Panc1 (cell line): ENCODE measurements at regions not wholly inside any gene's neighbourhood (a gene's known extent, or its start where the extent isn't known, plus 50 kb on each side); places are given as distances from the start of the nearest gene placed in this dataset.

Experiments
- POLR2AphosphoS5 ChIP-seq: IDR thresholded peaks from 2 replicates; pipeline ENCODE4 v1.6.1; 2012; ENCODE audit warnings: mild to moderate bottlenecking, low read depth, low read length, moderate library complexity
- TF ChIP-seq, protein P1 (sequence below): fragments of 450-650 bp; IDR thresholded peaks from 2 replicates; pipeline ENCODE4 v1.5.1; 2017; ENCODE audit warnings: mild to moderate bottlenecking
- TF ChIP-seq, protein P2 (sequence below), 2 experiments: IDR thresholded peaks; 2 replicates each; pipeline ENCODE4 v1.6.1; 2011 to 2012; ENCODE audit warnings: low read depth in 2 of 2, control low read depth in 1 of 2, low read length in 1 of 2, mild to moderate bottlenecking in 1 of 2, moderate library complexity in 1 of 2; ENCODE audit not compliant: insufficient read depth in 1 of 2

DNA sequence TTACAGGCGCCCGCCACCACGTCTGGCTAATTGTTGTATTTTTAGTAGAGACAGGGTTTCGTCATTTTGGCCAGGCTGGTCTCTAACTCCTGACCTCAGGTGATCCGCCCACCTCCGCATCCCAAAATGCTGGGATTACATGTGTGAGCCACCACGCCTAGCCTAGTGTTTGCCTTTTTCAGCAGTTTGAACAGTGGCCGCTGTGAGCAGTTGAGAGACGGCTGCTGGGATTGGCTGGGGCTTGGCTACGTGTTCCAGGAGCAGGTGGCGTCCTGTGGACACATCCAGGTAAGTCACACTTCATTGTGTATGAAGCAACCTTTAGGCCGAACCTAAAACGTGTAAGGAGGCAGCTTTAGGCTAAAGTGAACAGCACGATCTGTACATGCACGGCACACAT lies 231.8 kb upstream of the PITRM1 start:
- TF ChIP-seq, protein P1, sequence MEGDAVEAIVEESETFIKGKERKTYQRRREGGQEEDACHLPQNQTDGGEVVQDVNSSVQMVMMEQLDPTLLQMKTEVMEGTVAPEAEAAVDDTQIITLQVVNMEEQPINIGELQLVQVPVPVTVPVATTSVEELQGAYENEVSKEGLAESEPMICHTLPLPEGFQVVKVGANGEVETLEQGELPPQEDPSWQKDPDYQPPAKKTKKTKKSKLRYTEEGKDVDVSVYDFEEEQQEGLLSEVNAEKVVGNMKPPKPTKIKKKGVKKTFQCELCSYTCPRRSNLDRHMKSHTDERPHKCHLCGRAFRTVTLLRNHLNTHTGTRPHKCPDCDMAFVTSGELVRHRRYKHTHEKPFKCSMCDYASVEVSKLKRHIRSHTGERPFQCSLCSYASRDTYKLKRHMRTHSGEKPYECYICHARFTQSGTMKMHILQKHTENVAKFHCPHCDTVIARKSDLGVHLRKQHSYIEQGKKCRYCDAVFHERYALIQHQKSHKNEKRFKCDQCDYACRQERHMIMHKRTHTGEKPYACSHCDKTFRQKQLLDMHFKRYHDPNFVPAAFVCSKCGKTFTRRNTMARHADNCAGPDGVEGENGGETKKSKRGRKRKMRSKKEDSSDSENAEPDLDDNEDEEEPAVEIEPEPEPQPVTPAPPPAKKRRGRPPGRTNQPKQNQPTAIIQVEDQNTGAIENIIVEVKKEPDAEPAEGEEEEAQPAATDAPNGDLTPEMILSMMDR: no peak
- TF ChIP-seq POLR2AphosphoS5: no peak
- TF ChIP-seq, protein P2, sequence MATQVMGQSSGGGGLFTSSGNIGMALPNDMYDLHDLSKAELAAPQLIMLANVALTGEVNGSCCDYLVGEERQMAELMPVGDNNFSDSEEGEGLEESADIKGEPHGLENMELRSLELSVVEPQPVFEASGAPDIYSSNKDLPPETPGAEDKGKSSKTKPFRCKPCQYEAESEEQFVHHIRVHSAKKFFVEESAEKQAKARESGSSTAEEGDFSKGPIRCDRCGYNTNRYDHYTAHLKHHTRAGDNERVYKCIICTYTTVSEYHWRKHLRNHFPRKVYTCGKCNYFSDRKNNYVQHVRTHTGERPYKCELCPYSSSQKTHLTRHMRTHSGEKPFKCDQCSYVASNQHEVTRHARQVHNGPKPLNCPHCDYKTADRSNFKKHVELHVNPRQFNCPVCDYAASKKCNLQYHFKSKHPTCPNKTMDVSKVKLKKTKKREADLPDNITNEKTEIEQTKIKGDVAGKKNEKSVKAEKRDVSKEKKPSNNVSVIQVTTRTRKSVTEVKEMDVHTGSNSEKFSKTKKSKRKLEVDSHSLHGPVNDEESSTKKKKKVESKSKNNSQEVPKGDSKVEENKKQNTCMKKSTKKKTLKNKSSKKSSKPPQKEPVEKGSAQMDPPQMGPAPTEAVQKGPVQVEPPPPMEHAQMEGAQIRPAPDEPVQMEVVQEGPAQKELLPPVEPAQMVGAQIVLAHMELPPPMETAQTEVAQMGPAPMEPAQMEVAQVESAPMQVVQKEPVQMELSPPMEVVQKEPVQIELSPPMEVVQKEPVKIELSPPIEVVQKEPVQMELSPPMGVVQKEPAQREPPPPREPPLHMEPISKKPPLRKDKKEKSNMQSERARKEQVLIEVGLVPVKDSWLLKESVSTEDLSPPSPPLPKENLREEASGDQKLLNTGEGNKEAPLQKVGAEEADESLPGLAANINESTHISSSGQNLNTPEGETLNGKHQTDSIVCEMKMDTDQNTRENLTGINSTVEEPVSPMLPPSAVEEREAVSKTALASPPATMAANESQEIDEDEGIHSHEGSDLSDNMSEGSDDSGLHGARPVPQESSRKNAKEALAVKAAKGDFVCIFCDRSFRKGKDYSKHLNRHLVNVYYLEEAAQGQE (IDR thresholded peaks at IDR 0.05; ENCODE audit: insufficient read depth in 1 of 2, low read depth in 2 of 2, low read length in 1 of 2): no peak
